Panc1 (cell line): ENCODE measurements at regions not wholly inside any gene's neighbourhood (a gene's known extent, or its start where the extent isn't known, plus 50 kb on each side); places are given as distances from the start of the nearest gene placed in this dataset.

Experiments
- ATAC-seq: fragments of 200-7000 bp; cut with Tn5 transposase; 2 replicates; pipeline ENCODE4 v1.9.1; 2020; ENCODE audit warnings: mild to moderate bottlenecking, moderate library complexity
- BruUV-seq: library from RNA; stranded (reverse); fragments of 400-500 nt; replicated peaks from 2 replicates; lab custom pipeline; 2021; lab: Mats Ljungman, UMichigan
- CTCF ChIA-PET: fragments of 300-600 bp; sonication (Branson Sonifier 250); formaldehyde crosslinking; loops from one replicate; lab custom pipeline; 2022; ENCODE audit warnings: antibody characterized with exemption; lab: Charles Lee
- POLR2A ChIA-PET: fragments of 300-600 bp; sonication (Branson Sonifier 250); formaldehyde crosslinking; loops from one replicate; lab custom pipeline; 2022; ENCODE audit warnings: antibody characterized with exemption; lab: Charles Lee
- DNase-seq: peaks from one replicate; pipeline ENCODE4 v3.0.0-alpha.2; 2010; ENCODE audit warnings: low read depth, low spot score
- H3K27ac ChIP-seq: 2 replicates; pipeline ENCODE4 v1.5.1; 2011; ENCODE audit warnings: mild to moderate bottlenecking, low read length, inconsistent platforms
- H3K27me3 ChIP-seq: fragments of 200-500 bp; sonication (Bioruptor generic); 2 replicates; pipeline ENCODE4 v1.6.0; 2014; ENCODE audit warnings: low read length, inconsistent platforms; ENCODE audit not compliant: control insufficient read depth, insufficient read depth
- H3K36me3 ChIP-seq: fragments of 200-500 bp; sonication (Bioruptor generic); 2 replicates; pipeline ENCODE4 v1.5.1; 2014; ENCODE audit warnings: inconsistent platforms, mild to moderate bottlenecking, low read length, moderate library complexity; ENCODE audit not compliant: control insufficient read depth, insufficient read depth
- H3K4me1 ChIP-seq: 2 replicates; pipeline ENCODE4 v1.5.1; 2011; ENCODE audit warnings: inconsistent platforms, mild to moderate bottlenecking, low read length, moderate library complexity; ENCODE audit not compliant: control insufficient read depth, insufficient read depth
- H3K4me3 ChIP-seq, 2 experiments: 2 replicates each; pipeline ENCODE4 v1.5.1; 2011 to 2012; ENCODE audit warnings: low read depth in 2 of 2, low read length in 2 of 2, mild to moderate bottlenecking in 2 of 2, inconsistent platforms in 1 of 2, moderate library complexity in 1 of 2
- H3K9me3 ChIP-seq: fragments of 200-500 bp; sonication (Bioruptor generic); 2 replicates; pipeline ENCODE4 v1.5.1; 2014; ENCODE audit warnings: low read depth, mild to moderate bottlenecking, inconsistent platforms, low read length, moderate library complexity; ENCODE audit not compliant: control insufficient read depth, insufficient read depth
- POLR2AphosphoS5 ChIP-seq: IDR thresholded peaks from 2 replicates; pipeline ENCODE4 v1.6.1; 2012; ENCODE audit warnings: mild to moderate bottlenecking, low read depth, low read length, moderate library complexity
- REST ChIP-seq, 2 experiments: IDR thresholded peaks; 2 replicates each; pipeline ENCODE4 v1.6.1; 2011 to 2012; ENCODE audit warnings: low read depth in 2 of 2, control low read depth in 1 of 2, low read length in 1 of 2, mild to moderate bottlenecking in 1 of 2, moderate library complexity in 1 of 2; ENCODE audit not compliant: insufficient read depth in 1 of 2
- SIN3A ChIP-seq: IDR thresholded peaks from 2 replicates; pipeline ENCODE4 v1.6.1; 2012; ENCODE audit warnings: low read depth, mild to moderate bottlenecking, low read length, moderate library complexity, borderline replicate concordance; ENCODE audit not compliant: insufficient read depth
- TCF7L2 ChIP-seq: IDR thresholded peaks from 2 replicates; pipeline ENCODE4 v1.6.1; 2011; ENCODE audit warnings: mild to moderate bottlenecking, low read depth, low read length, inconsistent platforms
- in situ Hi-C: cut with HindIII; loops from 2 replicates; pipeline ENCODE4 v1.10.0; 2016; ENCODE audit warnings: low sequenced_read_pairs, low pct_unique_long_range_greater_than_20kb
- intact Hi-C: fragments of 100-400 bp; cut with micrococcal nuclease; formaldehyde crosslinking; loops from one replicate; pipeline ENCODE4 v1.10.0; 2022; ENCODE audit not compliant: unreplicated experiment
- TF ChIP-seq, protein P1 (sequence below): fragments of 450-650 bp; IDR thresholded peaks from 2 replicates; pipeline ENCODE4 v1.5.1; 2017; ENCODE audit warnings: mild to moderate bottlenecking

DNA sequence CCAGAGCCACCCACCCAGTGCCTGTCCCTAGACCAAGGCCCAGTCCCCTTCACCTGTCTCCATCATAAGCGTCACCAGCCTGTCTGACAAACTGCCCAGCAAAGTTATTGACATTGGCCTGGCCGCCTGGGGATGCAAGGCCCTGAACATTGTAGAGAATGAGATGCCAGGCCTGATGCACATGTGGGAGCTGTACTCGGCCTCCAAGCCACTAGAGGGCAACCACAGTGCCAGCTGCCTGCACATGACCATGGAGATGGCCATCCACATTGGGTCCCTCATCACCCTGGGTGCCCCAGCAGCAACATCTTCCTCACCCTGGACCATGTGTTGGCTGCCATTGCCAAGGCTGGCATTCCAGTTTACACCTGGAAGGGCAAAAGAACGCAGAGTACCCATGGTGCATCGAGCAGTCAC lies 63.7 kb upstream of the ANTXRL start:
- TF ChIP-seq, protein P1, sequence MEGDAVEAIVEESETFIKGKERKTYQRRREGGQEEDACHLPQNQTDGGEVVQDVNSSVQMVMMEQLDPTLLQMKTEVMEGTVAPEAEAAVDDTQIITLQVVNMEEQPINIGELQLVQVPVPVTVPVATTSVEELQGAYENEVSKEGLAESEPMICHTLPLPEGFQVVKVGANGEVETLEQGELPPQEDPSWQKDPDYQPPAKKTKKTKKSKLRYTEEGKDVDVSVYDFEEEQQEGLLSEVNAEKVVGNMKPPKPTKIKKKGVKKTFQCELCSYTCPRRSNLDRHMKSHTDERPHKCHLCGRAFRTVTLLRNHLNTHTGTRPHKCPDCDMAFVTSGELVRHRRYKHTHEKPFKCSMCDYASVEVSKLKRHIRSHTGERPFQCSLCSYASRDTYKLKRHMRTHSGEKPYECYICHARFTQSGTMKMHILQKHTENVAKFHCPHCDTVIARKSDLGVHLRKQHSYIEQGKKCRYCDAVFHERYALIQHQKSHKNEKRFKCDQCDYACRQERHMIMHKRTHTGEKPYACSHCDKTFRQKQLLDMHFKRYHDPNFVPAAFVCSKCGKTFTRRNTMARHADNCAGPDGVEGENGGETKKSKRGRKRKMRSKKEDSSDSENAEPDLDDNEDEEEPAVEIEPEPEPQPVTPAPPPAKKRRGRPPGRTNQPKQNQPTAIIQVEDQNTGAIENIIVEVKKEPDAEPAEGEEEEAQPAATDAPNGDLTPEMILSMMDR, result peak; percentile 61
- no peak for TF ChIP-seq SIN3A
- Histone ChIP-seq H3K4me1 (no peaks in the 10 kb centered on the region), H3K36me3 (no peaks in the 10 kb centered on the region), H3K4me3 (no peak overlapping the region), H3K27me3 (no peaks in the 10 kb centered on the region), H3K27ac (no peak overlapping the region), H3K9me3 (no peaks in the 10 kb centered on the region)
- intact Hi-C loops, result no loop called here
- ATAC-seq, result no peak
- POLR2A ChIA-PET, result no interaction called here
- BruUV-seq, result no TSS peak
- in situ Hi-C loops, result no loop called here
- no peak for DNase-seq
- CTCF ChIA-PET, result no interaction called here

DNA sequence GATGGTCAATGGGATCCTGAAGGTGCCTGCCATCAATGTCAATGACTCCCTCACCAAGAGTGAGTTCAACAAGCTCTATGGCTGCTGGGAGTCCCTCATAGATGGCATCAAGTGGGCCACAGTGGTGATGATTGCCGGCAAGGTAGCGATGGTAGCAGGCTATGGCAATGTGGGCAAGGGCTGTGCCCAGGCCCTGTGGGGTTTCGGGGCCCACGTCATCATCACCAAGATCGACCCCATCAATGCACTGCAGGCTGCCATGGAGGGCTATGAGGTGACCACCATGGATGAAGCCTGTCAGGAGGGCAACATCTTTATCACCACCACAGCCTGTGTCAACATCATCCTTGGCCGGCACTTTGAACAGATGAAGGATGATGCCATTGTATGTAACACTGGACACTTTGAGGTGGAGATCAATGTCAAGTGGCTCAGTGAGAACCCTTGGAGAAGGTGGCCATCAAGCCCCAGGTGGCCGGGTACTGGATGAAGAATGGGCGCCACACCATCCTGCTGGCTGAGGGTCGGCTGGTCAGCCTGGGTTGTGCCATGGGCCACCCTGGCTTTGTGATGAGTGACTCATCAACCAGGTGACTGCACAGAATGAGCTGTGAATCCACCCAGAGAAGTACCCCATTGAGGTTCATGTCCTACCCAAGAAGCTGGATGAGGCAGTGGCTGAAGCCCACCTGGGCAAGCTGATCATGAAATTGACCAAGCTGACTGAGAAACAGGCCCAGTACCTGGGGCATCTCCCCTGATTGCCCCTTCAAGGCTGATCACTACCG lies 63.0 kb upstream of the ANTXRL start:
- TF ChIP-seq SIN3A (no peak), POLR2AphosphoS5 (no peak), TCF7L2 (no peak), REST (IDR thresholded peaks at IDR 0.05; ENCODE audit: insufficient read depth in 1 of 2, low read depth in 2 of 2, low read length in 1 of 2) (no peak)
- TF ChIP-seq, protein P1, result no peak
- Histone ChIP-seq H3K27me3 (no peaks in the 10 kb centered on the region), H3K4me3 (no peak overlapping the region), H3K27ac (no peak overlapping the region), H3K9me3 (no peaks in the 10 kb centered on the region), H3K4me1 (peaks cover 2% of the 10 kb centered on the region; the same call in 1 of the 2 replicates), H3K36me3 (no peaks in the 10 kb centered on the region)
- no TSS peak for BruUV-seq
- ATAC-seq, result no peak
- in situ Hi-C loops, result no loop called here
- CTCF ChIA-PET, result no interaction called here
- intact Hi-C loops, result no loop called here
- no peak for DNase-seq
- POLR2A ChIA-PET, result no interaction called here
